ENCODE measurements at regions not wholly inside any gene's neighbourhood (a gene's known extent, or its start where the extent isn't known, plus 50 kb on each side); places are given as distances from the start of the nearest gene placed in this dataset.

GRCh38 chr13:76379341-76380105 lies 506.7 kb downstream of the KCTD12 start:
- H3K4me3 ChIP-seq (replicated peaks in 1 of 3; ENCODE audit: insufficient read depth in 1 of 3, low read depth in 1 of 3, low read length in 3 of 3): no peak overlapping the region
- TF ChIP-seq MAX (IDR thresholded peaks at IDR 0.05; ENCODE audit: insufficient read depth, insufficient read length): no peak
- no peak for TF ChIP-seq MYC (IDR thresholded peaks at IDR 0.05; ENCODE audit: low read depth, low read length)
- TF ChIP-seq POLR2A (IDR thresholded peaks at IDR 0.05; ENCODE audit: low read depth, low read length): no peak
- H3K36me3 ChIP-seq (ENCODE audit: control insufficient read depth in 2 of 2, extremely low read depth in 1 of 2, insufficient read depth in 2 of 2, low read length in 2 of 2): no peaks in the 10 kb centered on the region
- intact Hi-C loops (cut with micrococcal nuclease) (no loop called here), dilution Hi-C loops (cut with MboI; ENCODE audit: extremely low pct_ligation_motif_present, low sequenced_read_pairs) (no loop called here)
- CTCF ChIA-PET: no interaction called here
- POLR2A ChIA-PET: no interaction called here
- no peak overlapping the region for H3K9ac ChIP-seq (replicated peaks; ENCODE audit: extremely low read depth, insufficient read depth, low read length)
- no peak overlapping the region for H3K27ac ChIP-seq (ENCODE audit: insufficient read depth, low read depth, low read length)
- H2AFZ ChIP-seq (ENCODE audit: low read depth, low read length): no peak overlapping the region
- no peaks in the 10 kb centered on the region for H3K9me1 ChIP-seq (replicated peaks; ENCODE audit: control insufficient read depth, extremely low read depth, insufficient read depth, low read length)
- H4K20me1 ChIP-seq (replicated peaks; ENCODE audit: control insufficient read depth, extremely low read depth, insufficient read depth, low read length): no peaks in the 10 kb centered on the region
- H3K27me3 ChIP-seq (ENCODE audit: control insufficient read depth in 2 of 2, insufficient read depth in 2 of 2, low read length in 2 of 2): no peaks in the 10 kb centered on the region
- H3K4me1 ChIP-seq (ENCODE audit: control insufficient read depth, extremely low read depth, insufficient read depth, low read length): no peaks in the 10 kb centered on the region
- FAIRE-seq (no peak), DNase-seq (ENCODE audit: low read depth, low spot score) (no peak)
- H3K4me2 ChIP-seq (ENCODE audit: insufficient read depth, low read length): no peak overlapping the region
- no TSS peak for BruUV-seq (replicated peaks)
- no peaks in the 10 kb centered on the region for H3K9me3 ChIP-seq (replicated peaks; ENCODE audit: control insufficient read depth, insufficient read depth, low read length)
- H3K79me2 ChIP-seq (ENCODE audit: control insufficient read depth, insufficient read depth, low read length): no peaks in the 10 kb centered on the region

- no peak for TF ChIP-seq FOS (IDR thresholded peaks at IDR 0.05; ENCODE audit: borderline replicate concordance, insufficient read depth, low read length)
- no peak for TF ChIP-seq POLR2AphosphoS5 (IDR thresholded peaks at IDR 0.05; ENCODE audit: insufficient read depth, low read depth, low read length)
- no peak for TF ChIP-seq MAX (IDR thresholded peaks at IDR 0.05; ENCODE audit: insufficient read depth, insufficient read length)
- TF ChIP-seq EZH2 (IDR thresholded peaks at IDR 0.05; ENCODE audit: borderline replicate concordance, low read depth, low read length, severe bottlenecking): no peak
- no peak for TF ChIP-seq CTCF (IDR thresholded peaks at IDR 0.05; ENCODE audit: extremely low read depth in 1 of 2, insufficient read depth in 1 of 2, low read depth in 1 of 2, low read length in 2 of 2)
- no peak for TF ChIP-seq GATA2 (IDR thresholded peaks at IDR 0.05; ENCODE audit: insufficient read depth, insufficient read length, low read depth, low read length)
- no peak for TF ChIP-seq MYC (IDR thresholded peaks at IDR 0.05; ENCODE audit: low read depth, low read length)
- TF ChIP-seq POLR2A (IDR thresholded peaks at IDR 0.05; ENCODE audit: low read depth, low read length): no peak
- TF ChIP-seq JUN (IDR thresholded peaks at IDR 0.05; ENCODE audit: borderline replicate concordance, insufficient read depth, insufficient read length, low read depth): no peak
- H3K4me1 ChIP-seq (ENCODE audit: control insufficient read depth, extremely low read depth, insufficient read depth, low read length): no peaks in the 10 kb centered on the region
- H3K79me2 ChIP-seq (ENCODE audit: control insufficient read depth, insufficient read depth, low read length): no peaks in the 10 kb centered on the region
- DNase-seq (ENCODE audit: low read depth, low spot score): no peak
- CTCF ChIA-PET: no interaction called here
- H3K27ac ChIP-seq (ENCODE audit: insufficient read depth, low read depth, low read length): no peak overlapping the region
- no peaks in the 10 kb centered on the region for H3K9me1 ChIP-seq (replicated peaks; ENCODE audit: control insufficient read depth, extremely low read depth, insufficient read depth, low read length)
- FAIRE-seq: no peak
- dilution Hi-C loops (cut with MboI; ENCODE audit: extremely low pct_ligation_motif_present, low sequenced_read_pairs): no loop called here
- H3K4me3 ChIP-seq (replicated peaks in 1 of 3; ENCODE audit: insufficient read depth in 1 of 3, low read depth in 1 of 3, low read length in 3 of 3): no peak overlapping the region
- no peaks in the 10 kb centered on the region for H4K20me1 ChIP-seq (replicated peaks; ENCODE audit: control insufficient read depth, extremely low read depth, insufficient read depth, low read length)
- H3K36me3 ChIP-seq (ENCODE audit: control insufficient read depth in 2 of 2, extremely low read depth in 1 of 2, insufficient read depth in 2 of 2, low read length in 2 of 2): no peaks in the 10 kb centered on the region
- intact Hi-C loops (cut with micrococcal nuclease): no loop called here
- H2AFZ ChIP-seq (ENCODE audit: low read depth, low read length): no peak overlapping the region
- POLR2A ChIA-PET: no interaction called here
- H3K9me3 ChIP-seq (replicated peaks; ENCODE audit: control insufficient read depth, insufficient read depth, low read length): no peaks in the 10 kb centered on the region
- H3K9ac ChIP-seq (replicated peaks; ENCODE audit: extremely low read depth, insufficient read depth, low read length): no peak overlapping the region
- no TSS peak for BruUV-seq (replicated peaks)
- no peak overlapping the region for H3K4me2 ChIP-seq (ENCODE audit: insufficient read depth, low read length)
- H3K27me3 ChIP-seq (ENCODE audit: control insufficient read depth in 2 of 2, insufficient read depth in 2 of 2, low read length in 2 of 2): no peaks in the 10 kb centered on the region
These were observed 507.4 kb downstream of the KCTD12 start for GRCh38 chr13:76378767-76379166.

Measured in endothelial cell of umbilical vein (primary cell).